Body of pancreas (tissue), 4 donors: ENCODE measurements at regions not wholly inside any gene's neighbourhood (a gene's known extent, or its start where the extent isn't known, plus 50 kb on each side); places are given as distances from the start of the nearest gene placed in this dataset.

Source experiments
- CTCF ChIP-seq, 7 experiments: fragments of 450-650 bp in 4 of 7; fragments of 200-600 bp in 3 of 7; sonication (generic) in 3 of 7; IDR thresholded peaks; one replicate each; pipeline ENCODE4 v1.5.1; 2016 to 2019; ENCODE audit warnings: antibody characterized with exemption in 7 of 7
- POLR2A ChIP-seq, 3 donors: fragments of 450-650 bp; IDR thresholded peaks; one replicate each; pipeline ENCODE4 v1.6.1; 2016; ENCODE audit warnings: antibody characterized with exemption in 3 of 3, mild to moderate bottlenecking in 2 of 3

GRCh38 chr18:45554389-45554737 is 60.9 kb upstream of the SLC14A2 start:
- no peak for TF ChIP-seq CTCF (IDR thresholded peaks at IDR 0.05)
- TF ChIP-seq POLR2A (IDR thresholded peaks at IDR 0.05), result no peak
